ENCODE measurements at regions not wholly inside any gene's neighbourhood (a gene's known extent, or its start where the extent isn't known, plus 50 kb on each side); places are given as distances from the start of the nearest gene placed in this dataset.
A peak's percentile ranks its signal among the peaks of the same experiment; 100 is the strongest.

DNA sequence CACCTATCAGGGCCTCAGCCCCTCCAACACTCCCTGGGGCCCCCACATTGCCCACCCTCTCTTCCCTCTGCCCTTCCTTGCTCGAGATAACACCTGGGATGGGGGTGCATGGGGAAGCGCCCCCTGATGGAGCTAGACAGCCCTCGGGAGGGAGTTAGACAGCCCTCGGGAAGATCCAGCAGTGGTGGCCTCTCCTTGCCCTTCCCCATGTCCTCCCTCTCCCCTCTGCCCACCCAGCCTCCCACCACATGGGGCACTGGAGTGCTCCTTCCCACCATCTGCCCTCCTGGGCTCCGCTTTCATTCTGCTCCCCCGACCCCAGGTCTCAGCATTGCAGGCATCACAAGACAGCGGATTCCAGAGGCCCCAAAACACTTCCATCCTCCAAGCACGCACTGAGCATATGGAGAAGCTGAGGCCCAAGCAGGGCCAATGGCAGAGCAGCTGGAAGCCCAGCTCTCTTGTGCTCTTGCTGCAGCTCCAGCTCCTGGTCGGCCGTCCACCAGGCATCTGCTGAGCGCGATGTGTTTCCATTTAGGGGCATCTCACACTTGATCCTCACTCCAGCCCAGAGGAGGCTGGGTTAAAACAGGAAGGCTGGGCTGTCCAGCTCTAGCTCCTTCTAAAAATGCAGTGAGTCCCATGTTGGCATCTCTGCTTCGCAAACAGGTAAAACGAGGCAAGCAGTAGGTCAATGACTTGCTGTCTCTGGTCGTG, 65.6 kb downstream of the IGLL1 start:
- TF ChIP-seq, protein P1, sequence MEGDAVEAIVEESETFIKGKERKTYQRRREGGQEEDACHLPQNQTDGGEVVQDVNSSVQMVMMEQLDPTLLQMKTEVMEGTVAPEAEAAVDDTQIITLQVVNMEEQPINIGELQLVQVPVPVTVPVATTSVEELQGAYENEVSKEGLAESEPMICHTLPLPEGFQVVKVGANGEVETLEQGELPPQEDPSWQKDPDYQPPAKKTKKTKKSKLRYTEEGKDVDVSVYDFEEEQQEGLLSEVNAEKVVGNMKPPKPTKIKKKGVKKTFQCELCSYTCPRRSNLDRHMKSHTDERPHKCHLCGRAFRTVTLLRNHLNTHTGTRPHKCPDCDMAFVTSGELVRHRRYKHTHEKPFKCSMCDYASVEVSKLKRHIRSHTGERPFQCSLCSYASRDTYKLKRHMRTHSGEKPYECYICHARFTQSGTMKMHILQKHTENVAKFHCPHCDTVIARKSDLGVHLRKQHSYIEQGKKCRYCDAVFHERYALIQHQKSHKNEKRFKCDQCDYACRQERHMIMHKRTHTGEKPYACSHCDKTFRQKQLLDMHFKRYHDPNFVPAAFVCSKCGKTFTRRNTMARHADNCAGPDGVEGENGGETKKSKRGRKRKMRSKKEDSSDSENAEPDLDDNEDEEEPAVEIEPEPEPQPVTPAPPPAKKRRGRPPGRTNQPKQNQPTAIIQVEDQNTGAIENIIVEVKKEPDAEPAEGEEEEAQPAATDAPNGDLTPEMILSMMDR (IDR thresholded peaks at IDR 0.05; ENCODE audit: low read length): peak; percentile 11; the same call in 1 of the 2 replicates
- TF ChIP-seq EZH2 (IDR thresholded peaks at IDR 0.05; ENCODE audit: borderline replicate concordance, low read length): no peak

All from OCI-LY1 (cell line).